ENCODE measurements at regions not wholly inside any gene's neighbourhood (a gene's known extent, or its start where the extent isn't known, plus 50 kb on each side); places are given as distances from the start of the nearest gene placed in this dataset.

DNA sequence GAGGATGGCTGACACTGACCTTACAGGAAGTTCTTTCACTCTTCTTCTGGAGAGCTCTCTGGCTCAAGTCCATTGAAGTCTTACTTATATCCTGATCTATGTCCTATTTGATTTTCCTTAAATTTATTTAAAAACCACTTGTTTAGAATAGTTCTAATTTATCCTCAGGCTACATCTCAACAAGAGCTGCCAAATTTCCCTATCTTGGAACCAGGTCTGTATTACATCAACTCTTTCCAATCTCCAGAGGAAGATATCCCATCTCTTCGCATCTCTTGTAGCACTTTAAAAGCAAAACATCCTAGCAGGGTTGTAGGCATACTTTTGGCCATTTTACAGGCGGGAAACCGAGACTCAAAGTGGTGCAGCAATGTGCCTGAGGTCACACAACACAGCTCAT, 290.5 kb upstream of the TEX13C start:
- no peak overlapping the region for H2AFZ ChIP-seq (ENCODE audit: insufficient read depth, low read depth, low read length, poor library complexity, severe bottlenecking)
- H3K4me1 ChIP-seq (ENCODE audit: control insufficient read depth in 2 of 2, insufficient read depth in 2 of 2, low read length in 2 of 2): no peaks in the 10 kb centered on the region
- H4K20me1 ChIP-seq (ENCODE audit: control insufficient read depth, insufficient read depth, low read length, poor library complexity, severe bottlenecking): no peaks in the 10 kb centered on the region
- ChIA-PET POLR2A (no interaction called here), CTCF (no interaction called here)
- Mint-ChIP-seq H3K9me3 (ENCODE audit: insufficient read depth) (no peaks in the 10 kb centered on the region), H3K27me3 (no peaks in the 10 kb centered on the region), H3K4me1 (no peaks in the 10 kb centered on the region), H3K4me3 (no peak overlapping the region), H3K27ac (no peak overlapping the region)
- DNase-seq (no peak), ATAC-seq (ENCODE audit: low read depth) (no peak)
- no peak overlapping the region for H3K4me2 ChIP-seq (replicated peaks; ENCODE audit: low read depth, low read length, poor library complexity, severe bottlenecking)
- no peak overlapping the region for H3K4me3 ChIP-seq (ENCODE audit: control extremely low read depth in 1 of 5, extremely low read depth in 1 of 5, insufficient read depth in 1 of 5, low read depth in 2 of 5, low read length in 4 of 5)
- no CpG with 5 or more reads among the region's 3 CpGs for WGBS (ENCODE audit: insufficient coverage)
- H3K9me3 ChIP-seq (ENCODE audit: control extremely low read depth in 1 of 3, control insufficient read depth in 2 of 3, insufficient read depth in 1 of 3, low read length in 2 of 3): no peaks in the 10 kb centered on the region
- H3K27me3 ChIP-seq (replicated peaks in 1 of 4; ENCODE audit: control extremely low read depth in 1 of 4, control insufficient read depth in 3 of 4, insufficient read depth in 4 of 4, low read length in 3 of 4): no peaks in the 10 kb centered on the region
- H3K36me3 ChIP-seq (replicated peaks in 1 of 2; ENCODE audit: control extremely low read depth in 1 of 2, control insufficient read depth in 1 of 2, extremely low read depth in 1 of 2, insufficient read depth in 2 of 2, low read length in 1 of 2): no peaks in the 10 kb centered on the region
- no peaks in the 10 kb centered on the region for H3K79me2 ChIP-seq (ENCODE audit: control insufficient read depth, insufficient read depth, low read length)
- TF ChIP-seq, protein P1, sequence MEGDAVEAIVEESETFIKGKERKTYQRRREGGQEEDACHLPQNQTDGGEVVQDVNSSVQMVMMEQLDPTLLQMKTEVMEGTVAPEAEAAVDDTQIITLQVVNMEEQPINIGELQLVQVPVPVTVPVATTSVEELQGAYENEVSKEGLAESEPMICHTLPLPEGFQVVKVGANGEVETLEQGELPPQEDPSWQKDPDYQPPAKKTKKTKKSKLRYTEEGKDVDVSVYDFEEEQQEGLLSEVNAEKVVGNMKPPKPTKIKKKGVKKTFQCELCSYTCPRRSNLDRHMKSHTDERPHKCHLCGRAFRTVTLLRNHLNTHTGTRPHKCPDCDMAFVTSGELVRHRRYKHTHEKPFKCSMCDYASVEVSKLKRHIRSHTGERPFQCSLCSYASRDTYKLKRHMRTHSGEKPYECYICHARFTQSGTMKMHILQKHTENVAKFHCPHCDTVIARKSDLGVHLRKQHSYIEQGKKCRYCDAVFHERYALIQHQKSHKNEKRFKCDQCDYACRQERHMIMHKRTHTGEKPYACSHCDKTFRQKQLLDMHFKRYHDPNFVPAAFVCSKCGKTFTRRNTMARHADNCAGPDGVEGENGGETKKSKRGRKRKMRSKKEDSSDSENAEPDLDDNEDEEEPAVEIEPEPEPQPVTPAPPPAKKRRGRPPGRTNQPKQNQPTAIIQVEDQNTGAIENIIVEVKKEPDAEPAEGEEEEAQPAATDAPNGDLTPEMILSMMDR (IDR thresholded peaks at IDR 0.05): no peak
- no peak for TF ChIP-seq EZH2 (IDR thresholded peaks at IDR 0.05; ENCODE audit: borderline replicate concordance, insufficient read depth, low read depth, low read length, poor library complexity, severe bottlenecking)
- intact Hi-C loops (cut with micrococcal nuclease): no loop called here
- no peak overlapping the region for H3K9ac ChIP-seq (ENCODE audit: low read length)
- no peak overlapping the region for H3K27ac ChIP-seq (ENCODE audit: low read length in 2 of 2)
